NCI-H2107 (cell line): ENCODE measurements at regions not wholly inside any gene's neighbourhood (a gene's known extent, or its start where the extent isn't known, plus 50 kb on each side); places are given as distances from the start of the nearest gene placed in this dataset.

Experiments
- DNase-seq: peaks from one replicate; lab custom pipeline; 2025; lab: John Stamatoyannopoulos, UW

- DNase-seq = no peak
Observed at GRCh38 chr4:137676357-137676998, 144.2 kb upstream of the PCDH18 start.

- DNase-seq = no peak
Observed at GRCh38 chr4:137674066-137674465, 141.8 kb upstream of the PCDH18 start.

- DNase-seq = no peak
Observed at GRCh38 chr4:137668885-137669545, 136.7 kb upstream of the PCDH18 start.

GRCh38 chr4:137664416-137664815 lies 132.1 kb upstream of the PCDH18 start:
- DNase-seq = no peak

- DNase-seq = no peak
Observed at GRCh38 chr4:137664046-137664387, 131.7 kb upstream of the PCDH18 start.

- DNase-seq = no peak
Observed at GRCh38 chr4:137663251-137664045, 131.2 kb upstream of the PCDH18 start.

GRCh38 chr4:137661693-137662092 lies 129.4 kb upstream of the PCDH18 start:
- DNase-seq = no peak

- DNase-seq = no peak
Observed at GRCh38 chr4:137660211-137660610, 127.9 kb upstream of the PCDH18 start.

GRCh38 chr4:137659431-137659830 lies 127.1 kb upstream of the PCDH18 start:
- no peak for DNase-seq

GRCh38 chr4:137656661-137657060 lies 124.4 kb upstream of the PCDH18 start:
- DNase-seq = no peak

- DNase-seq = no peak
Observed at GRCh38 chr4:137655302-137655701, 123.0 kb upstream of the PCDH18 start.

GRCh38 chr4:137651128-137651527 lies 118.8 kb upstream of the PCDH18 start:
- no peak for DNase-seq

GRCh38 chr4:137649711-137650450 lies 117.6 kb upstream of the PCDH18 start:
- no peak for DNase-seq

GRCh38 chr4:137648531-137648930 lies 116.2 kb upstream of the PCDH18 start:
- DNase-seq = no peak

GRCh38 chr4:137647375-137647774 lies 115.1 kb upstream of the PCDH18 start:
- no peak for DNase-seq

- DNase-seq = no peak
Observed at GRCh38 chr4:137644201-137644600, 111.9 kb upstream of the PCDH18 start.

GRCh38 chr4:137641544-137641943 lies 109.2 kb upstream of the PCDH18 start:
- DNase-seq = no peak

GRCh38 chr4:137640838-137641158 lies 108.5 kb upstream of the PCDH18 start:
- no peak for DNase-seq

- DNase-seq = no peak
Observed at GRCh38 chr4:137640156-137640837, 108.0 kb upstream of the PCDH18 start.

GRCh38 chr4:137638934-137639333 lies 106.6 kb upstream of the PCDH18 start:
- DNase-seq = no peak

GRCh38 chr4:137635601-137636000 lies 103.3 kb upstream of the PCDH18 start:
- DNase-seq = no peak

- DNase-seq = no peak
Observed at GRCh38 chr4:137635108-137635507, 102.8 kb upstream of the PCDH18 start.
